ENCODE measurements at regions not wholly inside any gene's neighbourhood (a gene's known extent, or its start where the extent isn't known, plus 50 kb on each side); places are given as distances from the start of the nearest gene placed in this dataset.

DNA sequence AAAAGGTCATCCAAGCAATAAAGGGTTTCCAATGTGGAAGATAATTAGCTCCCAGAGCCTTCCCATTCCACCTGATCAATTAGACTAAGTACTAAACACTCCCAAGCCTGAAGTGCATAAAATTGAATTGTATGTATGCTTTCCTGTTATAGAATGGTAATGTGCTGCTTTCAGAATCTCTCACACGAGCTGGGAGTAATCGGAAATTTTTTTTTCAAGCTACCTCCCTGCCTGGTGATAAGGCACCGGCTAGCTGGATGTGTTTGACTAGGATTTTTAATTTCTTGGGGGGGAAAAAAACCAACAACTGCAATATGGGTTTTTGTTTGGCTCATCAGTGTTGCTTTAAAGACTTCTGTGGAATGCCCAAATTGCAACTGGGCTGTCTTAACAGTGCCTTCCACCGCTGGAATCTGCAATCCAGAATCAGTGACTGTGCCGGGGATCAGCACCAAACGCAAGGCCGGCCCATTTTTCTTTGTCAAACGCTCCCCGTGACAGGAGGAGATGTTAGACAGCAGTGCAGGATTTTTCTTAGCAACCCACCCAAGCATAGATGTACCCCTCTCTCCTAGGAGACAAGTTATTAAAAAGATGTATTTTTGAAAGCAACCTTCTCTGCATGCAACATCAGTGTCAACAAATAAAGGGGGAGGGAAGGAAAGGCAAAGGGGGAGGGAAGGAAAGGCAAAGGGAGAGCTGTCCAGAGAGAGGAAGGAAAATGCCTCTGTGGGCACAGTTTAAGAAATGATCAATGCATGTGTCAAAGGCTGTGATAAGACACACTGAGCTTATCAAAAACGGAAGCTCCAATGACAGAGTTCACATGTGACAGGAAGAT is 387.2 kb downstream of the NPIPA8 start:
- no peak for DNase-seq (ENCODE audit: low spot score)

GRCh38 chr16:17947637-17948036 is 388.9 kb downstream of the NPIPA8 start:
- TF ChIP-seq, protein P1, sequence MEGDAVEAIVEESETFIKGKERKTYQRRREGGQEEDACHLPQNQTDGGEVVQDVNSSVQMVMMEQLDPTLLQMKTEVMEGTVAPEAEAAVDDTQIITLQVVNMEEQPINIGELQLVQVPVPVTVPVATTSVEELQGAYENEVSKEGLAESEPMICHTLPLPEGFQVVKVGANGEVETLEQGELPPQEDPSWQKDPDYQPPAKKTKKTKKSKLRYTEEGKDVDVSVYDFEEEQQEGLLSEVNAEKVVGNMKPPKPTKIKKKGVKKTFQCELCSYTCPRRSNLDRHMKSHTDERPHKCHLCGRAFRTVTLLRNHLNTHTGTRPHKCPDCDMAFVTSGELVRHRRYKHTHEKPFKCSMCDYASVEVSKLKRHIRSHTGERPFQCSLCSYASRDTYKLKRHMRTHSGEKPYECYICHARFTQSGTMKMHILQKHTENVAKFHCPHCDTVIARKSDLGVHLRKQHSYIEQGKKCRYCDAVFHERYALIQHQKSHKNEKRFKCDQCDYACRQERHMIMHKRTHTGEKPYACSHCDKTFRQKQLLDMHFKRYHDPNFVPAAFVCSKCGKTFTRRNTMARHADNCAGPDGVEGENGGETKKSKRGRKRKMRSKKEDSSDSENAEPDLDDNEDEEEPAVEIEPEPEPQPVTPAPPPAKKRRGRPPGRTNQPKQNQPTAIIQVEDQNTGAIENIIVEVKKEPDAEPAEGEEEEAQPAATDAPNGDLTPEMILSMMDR (conservative IDR thresholded peaks at IDR 0.05; ENCODE audit: low read depth), result no peak
- POLR2A ChIA-PET (ENCODE audit: low non-redundant PET), result no interaction called here
- DNase-seq (ENCODE audit: low spot score), result no peak
- H3K27ac ChIP-seq, result no peak overlapping the region
- CTCF ChIA-PET, result no interaction called here

More for the DNA sequence above, 387.2 kb downstream of the NPIPA8 start:
- H3K27ac ChIP-seq, result no peak overlapping the region
- TF ChIP-seq, protein P1 (conservative IDR thresholded peaks at IDR 0.05; ENCODE audit: low read depth), result no peak
- ChIA-PET CTCF (interaction anchor here (0.6 kb wide), 1 partner anchor 9 kb away, joined by 3 read pairs; no protein-coding TSS in a partner anchor), POLR2A (ENCODE audit: low non-redundant PET) (no interaction called here)

GRCh38 chr16:17947165-17947564 is 389.4 kb downstream of the NPIPA8 start:
- DNase-seq (ENCODE audit: low spot score), result no peak
- no peak overlapping the region for H3K27ac ChIP-seq
- TF ChIP-seq, protein P1 (conservative IDR thresholded peaks at IDR 0.05; ENCODE audit: low read depth), result no peak
- POLR2A ChIA-PET (ENCODE audit: low non-redundant PET), result no interaction called here
- CTCF ChIA-PET, result no interaction called here

- no peak overlapping the region for H3K27ac ChIP-seq
- CTCF ChIA-PET, result interaction anchor here (0.6 kb wide), 2 partner anchors 9 to 550 kb away, joined by 3 to 4 read pairs; no protein-coding TSS in a partner anchor
- DNase-seq (ENCODE audit: low spot score), result no peak
- POLR2A ChIA-PET (ENCODE audit: low non-redundant PET), result no interaction called here
- TF ChIP-seq, protein P1 (conservative IDR thresholded peaks at IDR 0.05; ENCODE audit: low read depth), result no peak
Measured at GRCh38 chr16:17945080-17945601, 391.4 kb downstream of the NPIPA8 start.

DNA sequence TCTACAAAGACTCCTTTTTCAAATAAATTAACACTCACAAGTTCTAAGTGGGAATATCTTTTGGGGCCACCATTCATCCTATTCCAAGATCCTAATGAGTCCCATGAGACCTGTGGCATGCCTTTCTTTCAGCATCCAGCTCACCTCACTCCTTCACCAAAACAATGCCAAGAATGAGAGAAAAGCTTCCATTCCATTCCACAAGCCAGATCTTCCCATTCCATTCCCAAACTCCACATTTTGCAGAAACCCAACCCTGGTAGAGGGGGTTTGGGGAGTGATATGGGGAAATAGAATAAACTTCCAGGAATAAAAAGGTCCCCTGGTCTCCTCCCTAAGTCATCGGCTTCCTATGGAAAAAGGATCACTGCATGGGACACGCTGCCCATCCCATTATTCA is 392.2 kb downstream of the NPIPA8 start:
- H3K27ac ChIP-seq, result no peak overlapping the region
- ChIA-PET POLR2A (ENCODE audit: low non-redundant PET) (no interaction called here), CTCF (interaction anchor here (0.6 kb wide), 1 partner anchor 10 kb away, joined by 4 read pairs; no protein-coding TSS in a partner anchor)
- TF ChIP-seq, protein P1 (conservative IDR thresholded peaks at IDR 0.05; ENCODE audit: low read depth), result no peak
- DNase-seq (ENCODE audit: low spot score), result no peak

GRCh38 chr16:17942067-17942466 is 394.5 kb downstream of the NPIPA8 start:
- ChIA-PET CTCF (no interaction called here), POLR2A (ENCODE audit: low non-redundant PET) (no interaction called here)
- no peak for DNase-seq (ENCODE audit: low spot score)
- H3K27ac ChIP-seq, result no peak overlapping the region
- TF ChIP-seq, protein P1 (conservative IDR thresholded peaks at IDR 0.05; ENCODE audit: low read depth), result no peak

Data from RWPE1 (cell line).